GM23338 (cell line): ENCODE measurements at regions not wholly inside any gene's neighbourhood (a gene's known extent, or its start where the extent isn't known, plus 50 kb on each side); places are given as distances from the start of the nearest gene placed in this dataset.

Experiments used
- ATAC-seq: fragments of 200-7000 bp; cut with Tn5 transposase; 3 replicates; pipeline ENCODE4 v1.9.1; 2020
- DNase-seq: peaks from one replicate; pipeline ENCODE4 v3.0.0-alpha.2; 2015; ENCODE audit warnings: low spot score
- H2AFZ ChIP-seq: fragments of 200-600 bp; sonication (generic); 2 replicates; pipeline ENCODE4 v1.8.0; 2016; ENCODE audit warnings: antibody characterized with exemption, mild to moderate bottlenecking, moderate library complexity
- H3F3A ChIP-seq: fragments of 200-600 bp; sonication (generic); replicated peaks from 2 replicates; pipeline ENCODE4 v1.8.0; 2017; ENCODE audit warnings: antibody characterized with exemption, mixed run types, low read depth
- H3K27ac ChIP-seq: fragments of 200-600 bp; sonication (generic); 2 replicates; pipeline ENCODE4 v1.6.1; 2016; ENCODE audit warnings: low read depth
- H3K27me3 ChIP-seq: fragments of 200-600 bp; sonication (generic); 2 replicates; pipeline ENCODE4 v1.8.0; 2016; ENCODE audit warnings: mild to moderate bottlenecking, mixed run types, moderate library complexity; ENCODE audit not compliant: insufficient read depth
- H3K36me3 ChIP-seq: fragments of 200-600 bp; sonication (generic); 2 replicates; pipeline ENCODE4 v1.8.0; 2016; ENCODE audit warnings: mild to moderate bottlenecking; ENCODE audit not compliant: insufficient read depth
- H3K4me1 ChIP-seq: fragments of 200-600 bp; sonication (generic); 2 replicates; pipeline ENCODE4 v1.8.0; 2016; ENCODE audit warnings: mild to moderate bottlenecking, moderate library complexity; ENCODE audit not compliant: insufficient read depth
- H3K4me2 ChIP-seq: fragments of 200-600 bp; sonication (generic); 2 replicates; pipeline ENCODE4 v1.7.1; 2017; ENCODE audit warnings: mixed run types
- H3K4me3 ChIP-seq: fragments of 200-600 bp; sonication (generic); 2 replicates; pipeline ENCODE4 v1.6.1; 2016; ENCODE audit warnings: mixed run types
- H3K79me2 ChIP-seq: fragments of 200-600 bp; sonication (generic); replicated peaks from 2 replicates; pipeline ENCODE4 v1.8.0; 2017; ENCODE audit warnings: mild to moderate bottlenecking; ENCODE audit not compliant: insufficient read depth
- H3K9me2 ChIP-seq: fragments of 200-600 bp; sonication (generic); 2 replicates; pipeline ENCODE4 v1.8.0; 2017; ENCODE audit not compliant: insufficient read depth
- H4K20me1 ChIP-seq: fragments of 200-600 bp; sonication (generic); replicated peaks from 2 replicates; pipeline ENCODE4 v1.8.0; 2017; ENCODE audit warnings: mild to moderate bottlenecking; ENCODE audit not compliant: insufficient read depth
- H3K27ac Mint-ChIP-seq: 2 replicates; pipeline ENCODE4 v1.8.0; 2020; ENCODE audit warnings: inconsistent platforms, mild to moderate bottlenecking, moderate library complexity, mixed read lengths
- H3K27me3 Mint-ChIP-seq: 3 replicates; pipeline ENCODE4 v1.8.0; 2022; ENCODE audit warnings: low read depth, mild to moderate bottlenecking, moderate library complexity, mixed read lengths, inconsistent platforms; ENCODE audit not compliant: insufficient read depth, poor library complexity
- H3K36me3 Mint-ChIP-seq: 3 replicates; pipeline ENCODE4 v1.8.0; 2021; ENCODE audit warnings: low read depth, mild to moderate bottlenecking, inconsistent platforms, moderate library complexity, mixed read lengths
- H3K4me1 Mint-ChIP-seq: 3 replicates; pipeline ENCODE4 v1.8.0; 2020; ENCODE audit warnings: mild to moderate bottlenecking, inconsistent platforms, mixed read lengths
- H3K4me3 Mint-ChIP-seq: 3 replicates; pipeline ENCODE4 v1.8.0; 2021; ENCODE audit warnings: moderate library complexity, mild to moderate bottlenecking, inconsistent platforms, mixed read lengths
- H3K9me3 Mint-ChIP-seq: 3 replicates; pipeline ENCODE4 v1.8.0; 2020; ENCODE audit warnings: moderate library complexity, mild to moderate bottlenecking, inconsistent platforms, mixed read lengths
- CREB1 ChIP-seq: fragments of 250-450 bp; sonication (Bioruptor Pico); IDR thresholded peaks from 2 replicates; pipeline ENCODE4 v1.5.0; 2020; ENCODE audit warnings: low read depth, mild to moderate bottlenecking, moderate library complexity
- CTCF ChIP-seq, 2 experiments: fragments of 200-600 bp in 1 of 2; sonication (generic) in 1 of 2; conservative IDR thresholded peaks; 2 replicates each; pipeline versions ENCODE4 v1.5.1 to v1.6.1; 2016 to 2017; ENCODE audit warnings: antibody characterized with exemption in 2 of 2, low read depth in 2 of 2, mild to moderate bottlenecking in 2 of 2, moderate library complexity in 1 of 2
- ETS1 ChIP-seq: IDR thresholded peaks from 2 replicates; pipeline ENCODE4 v1.6.1; 2016; ENCODE audit warnings: antibody characterized with exemption
- EZH2 ChIP-seq: fragments of 200-600 bp; sonication (generic); IDR thresholded peaks from one replicate; pipeline ENCODE4 v1.8.0; 2017; ENCODE audit warnings: antibody characterized with exemption, mild to moderate bottlenecking, low read depth; ENCODE audit not compliant: unreplicated experiment
- EZH2phosphoT487 ChIP-seq: fragments of 200-600 bp; sonication (generic); IDR thresholded peaks from one replicate; pipeline ENCODE4 v1.8.1; 2018; ENCODE audit warnings: antibody characterized with exemption; ENCODE audit not compliant: unreplicated experiment
- JUNB ChIP-seq: IDR thresholded peaks from one replicate; pipeline ENCODE4 v1.6.1; 2016; ENCODE audit warnings: antibody characterized with exemption; ENCODE audit not compliant: unreplicated experiment
- NANOG ChIP-seq: IDR thresholded peaks from 2 replicates; pipeline ENCODE4 v1.6.1; 2016; ENCODE audit warnings: antibody characterized with exemption, borderline replicate concordance
- POLR2AphosphoS5 ChIP-seq: IDR thresholded peaks from 2 replicates; pipeline ENCODE4 v1.6.1; 2016; ENCODE audit warnings: antibody characterized with exemption, low read depth
- REST ChIP-seq: IDR thresholded peaks from one replicate; pipeline ENCODE4 v1.6.1; 2018; ENCODE audit warnings: antibody characterized with exemption; ENCODE audit not compliant: unreplicated experiment
- STAT1 ChIP-seq: IDR thresholded peaks from one replicate; pipeline ENCODE4 v1.6.1; 2016; ENCODE audit warnings: antibody characterized with exemption; ENCODE audit not compliant: unreplicated experiment
- ZNF114 ChIP-seq: fragments of 250-450 bp; sonication (Bioruptor Pico); IDR thresholded peaks from 2 replicates; pipeline ENCODE4 v1.5.0; 2020; ENCODE audit warnings: mild to moderate bottlenecking, moderate library complexity
- ZNF331 ChIP-seq: fragments of 250-450 bp; sonication (Bioruptor Pico); IDR thresholded peaks from 2 replicates; pipeline ENCODE4 v1.5.0; 2020; ENCODE audit warnings: low read depth, mild to moderate bottlenecking, moderate library complexity
- ZNF462 ChIP-seq: fragments of 250-450 bp; sonication (Bioruptor Pico); IDR thresholded peaks from 2 replicates; pipeline ENCODE4 v1.5.0; 2020; ENCODE audit warnings: mild to moderate bottlenecking, moderate library complexity

- H3K9me3 Mint-ChIP-seq: 0 out of 3 replicates have a peak, but pooled peaks cover 5% of the 10 kb centered on the region
- no peaks in the 10 kb centered on the region for H3K4me1 ChIP-seq
Measured at GRCh38 chr14:58779376-58779775, 141.6 kb downstream of the DACT1 start.

More at GRCh38 chr14:58779376-58779775, 141.6 kb downstream of the DACT1 start:
- Mint-ChIP-seq H3K27me3 (no peaks in the 10 kb centered on the region), H3K36me3 (no peaks in the 10 kb centered on the region; the same call in 2 of the 3 replicates), H3K4me3 (no peak overlapping the region), H3K4me1 (no peaks in the 10 kb centered on the region), H3K27ac (no peak overlapping the region)
- Histone ChIP-seq H3K79me2 (no peaks in the 10 kb centered on the region), H3K9me2 (no peaks in the 10 kb centered on the region), H2AFZ (no peak overlapping the region), H3K4me2 (no peak overlapping the region), H3K36me3 (no peaks in the 10 kb centered on the region), H3K27ac (no peak overlapping the region), H3F3A (no peaks in the 10 kb centered on the region), H4K20me1 (no peaks in the 10 kb centered on the region), H3K4me3 (no peak overlapping the region), H3K27me3 (no peaks in the 10 kb centered on the region)
- DNase-seq (no peak), ATAC-seq (no peak)
- TF ChIP-seq CREB1 (CRISPR knock-in tag): no peak
- TF ChIP-seq ZNF462: no peak
- no peak for TF ChIP-seq JUNB
- TF ChIP-seq NANOG: no peak
- no peak for TF ChIP-seq EZH2phosphoT487
- TF ChIP-seq POLR2AphosphoS5: no peak
- no peak for TF ChIP-seq STAT1
- no peak for TF ChIP-seq ETS1
- TF ChIP-seq REST: no peak
- TF ChIP-seq EZH2: no peak
- TF ChIP-seq CTCF (conservative IDR thresholded peaks at IDR 0.05; ENCODE audit: low read depth in 2 of 2): no peak
- TF ChIP-seq ZNF114: no peak
- TF ChIP-seq ZNF331 (CRISPR knock-in tag): no peak
